ENCODE measurements at regions not wholly inside any gene's neighbourhood (a gene's known extent, or its start where the extent isn't known, plus 50 kb on each side); places are given as distances from the start of the nearest gene placed in this dataset.
"Not testable (repeated sequence)": the region's sequence is repeated elsewhere in the genome, so short reads cannot be mapped to it uniquely, and the experiment has no call there.

DNA sequence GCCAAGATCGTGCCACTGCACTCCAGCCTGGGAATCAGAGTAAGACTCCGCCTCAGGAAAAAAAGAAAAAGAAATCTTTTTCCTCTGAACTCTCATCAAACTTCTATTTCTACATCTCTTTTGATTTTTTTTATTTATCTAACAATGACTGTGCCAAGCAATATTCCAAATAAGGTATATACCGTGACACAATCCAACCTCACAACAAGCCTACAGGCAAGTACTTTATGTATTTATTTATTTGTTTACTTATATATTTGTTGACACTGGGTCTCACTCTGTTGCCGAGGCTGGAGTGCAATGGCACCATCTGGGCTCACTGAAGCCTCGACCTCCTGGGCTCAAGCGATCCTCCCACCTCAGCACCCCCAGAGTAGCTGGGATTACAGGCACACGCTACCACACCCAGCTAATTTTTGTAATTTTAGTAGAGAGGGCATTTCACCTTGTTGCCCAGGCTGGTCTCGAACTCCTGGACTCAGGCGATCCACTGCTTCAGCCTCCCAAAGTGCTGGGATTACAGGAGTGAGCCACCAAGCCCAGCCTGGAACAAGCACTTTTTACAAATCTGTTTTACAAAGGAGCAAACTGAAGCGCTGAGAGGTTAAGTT lies 94.9 kb upstream of the CHD2 start (continued):
- TF ChIP-seq RXRA (IDR thresholded peaks at IDR 0.05; ENCODE audit: insufficient read depth, low read depth, low read length), result no peak
- no peak for TF ChIP-seq EGR1 (IDR thresholded peaks at IDR 0.05; ENCODE audit: borderline replicate concordance, low read depth, low read length)
- TF ChIP-seq SIRT6 (IDR thresholded peaks at IDR 0.05; ENCODE audit: low read length), result no peak
- TF ChIP-seq TAF7 (optimal IDR thresholded peaks at IDR 0.05; ENCODE audit: borderline replicate concordance, low read depth, low read length), result no peak
- no peak for TF ChIP-seq SP4 (IDR thresholded peaks at IDR 0.05; ENCODE audit: low read length)
- TF ChIP-seq EZH2 (IDR thresholded peaks at IDR 0.05; ENCODE audit: low read depth, low read length, severe bottlenecking), result no peak
- no peak for TF ChIP-seq RAD21 (IDR thresholded peaks at IDR 0.05 in 1 of 2, conservative IDR thresholded peaks at IDR 0.05 in 1 of 2; ENCODE audit: low read depth in 2 of 2, low read length in 2 of 2)
- no peak for TF ChIP-seq YY1 (IDR thresholded peaks at IDR 0.05; ENCODE audit: low read depth, low read length)

DNA sequence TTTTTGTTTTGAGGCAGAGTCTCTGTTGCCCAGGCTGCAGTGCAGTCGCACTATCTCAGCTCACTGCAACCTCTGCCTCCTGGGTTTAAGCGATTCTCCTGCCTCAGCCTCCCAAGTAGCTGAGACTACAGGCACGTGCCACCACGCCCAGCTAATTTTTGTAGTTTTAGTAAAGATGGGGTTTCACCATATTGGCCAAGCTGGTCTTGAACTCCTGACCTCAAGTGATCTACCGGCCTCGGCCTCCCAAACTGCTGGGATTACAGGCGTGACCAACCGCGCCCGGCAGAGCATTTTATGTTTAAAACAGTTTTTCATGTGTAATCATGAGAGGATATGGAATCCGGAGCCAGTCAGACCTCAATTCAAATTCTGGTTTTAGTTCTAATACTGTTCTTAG lies 94.0 kb upstream of the CHD2 start:
- not testable (repeated sequence) for H3K4ac ChIP-seq (replicated peaks; ENCODE audit: insufficient read length, low read depth, low read length); H2BK12ac ChIP-seq (ENCODE audit: low read depth, low read length); H3K79me2 ChIP-seq (ENCODE audit: control insufficient read depth in 1 of 2, insufficient read depth in 2 of 2, low read length in 2 of 2); DNase-seq (ENCODE audit: low read depth in 1 of 2, low spot score in 2 of 2); FAIRE-seq; H3K27ac ChIP-seq (ENCODE audit: low read depth, low read length); H4K8ac ChIP-seq (ENCODE audit: extremely low read depth, insufficient read depth, low read length); H4K5ac ChIP-seq (ENCODE audit: insufficient read length, low read depth, low read length); H4K91ac ChIP-seq (replicated peaks; ENCODE audit: insufficient read length, low read length); H3K9ac ChIP-seq (replicated peaks in 1 of 4; ENCODE audit: extremely low read depth in 1 of 4, low read depth in 3 of 4, low read length in 3 of 4); H3K79me1 ChIP-seq (ENCODE audit: low read depth, low read length); H3K36me3 ChIP-seq (ENCODE audit: control insufficient read depth in 2 of 4, insufficient read depth in 4 of 4, low read length in 3 of 4); H2AK5ac ChIP-seq (ENCODE audit: low read depth, low read length); H3K9me3 ChIP-seq (ENCODE audit: insufficient read depth in 2 of 2, low read depth in 1 of 2, low read length in 1 of 2); H2BK20ac ChIP-seq (ENCODE audit: low read length); H3K4me2 ChIP-seq (ENCODE audit: insufficient read depth in 1 of 2, low read depth in 2 of 2, low read length in 2 of 2); H4K20me1 ChIP-seq (replicated peaks in 1 of 2; ENCODE audit: control insufficient read depth in 1 of 2, insufficient read depth in 2 of 2, low read length in 2 of 2); H3K27me3 ChIP-seq (replicated peaks in 1 of 4; ENCODE audit: control insufficient read depth in 3 of 4, extremely low read depth in 1 of 4, insufficient read depth in 3 of 4, low read length in 3 of 4); H3K18ac ChIP-seq (ENCODE audit: extremely low read depth, low read length); H2BK15ac ChIP-seq (ENCODE audit: low read length); H2AFZ ChIP-seq (ENCODE audit: low read length); H3K23ac ChIP-seq (ENCODE audit: insufficient read length); H3K14ac ChIP-seq (ENCODE audit: insufficient read length); H3K4me3 ChIP-seq (ENCODE audit: extremely low read depth in 1 of 4, insufficient read depth in 2 of 4, low read depth in 3 of 4, low read length in 4 of 4); H2BK5ac ChIP-seq (ENCODE audit: low read depth, low read length); H2BK120ac ChIP-seq (replicated peaks; ENCODE audit: low read depth, low read length); H3K56ac ChIP-seq (replicated peaks; ENCODE audit: insufficient read length, low read depth, low read length); H3K23me2 ChIP-seq (ENCODE audit: low read depth, low read length)
- ChIA-PET CTCF (ENCODE audit: partially characterized antibody) (interaction anchor here (0.6 to 6.9 kb wide), 8 partner anchors 10 to 217 kb away, joined by 3 to 54 read pairs (median 4); no protein-coding TSS in a partner anchor), POLR2A (ENCODE audit: partially characterized antibody) (interaction anchor here (1.3 to 2.0 kb wide), 3 partner anchors 9 to 94 kb away, joined by 4 to 9 read pairs (median 4); partner anchors contain the start of gene CHD2)
- 95% methylated on average over 11 of the region's 11 CpGs; no CpG with 5 or more reads in 1 of the 2 experiments for WGBS, 2 experiments (ENCODE audit: extremely low coverage in 1 of 2, insufficient coverage in 1 of 2, insufficient read length in 1 of 2, insufficient replicate concordance in 2 of 2, low coverage in 1 of 2, low lambda C conversion rate in 2 of 2, missing lambda C conversion rate in 1 of 2)
- H3K4me1 ChIP-seq (replicated peaks in 1 of 4; ENCODE audit: control insufficient read depth in 3 of 4, insufficient read depth in 4 of 4, low read length in 3 of 4), result peaks cover 10 to 16% (median 11%) of the 10 kb centered on the region in 4 experiments; a peak in 6 of 7 replicates
